ENCODE measurements at regions not wholly inside any gene's neighbourhood (a gene's known extent, or its start where the extent isn't known, plus 50 kb on each side); places are given as distances from the start of the nearest gene placed in this dataset.

DNA sequence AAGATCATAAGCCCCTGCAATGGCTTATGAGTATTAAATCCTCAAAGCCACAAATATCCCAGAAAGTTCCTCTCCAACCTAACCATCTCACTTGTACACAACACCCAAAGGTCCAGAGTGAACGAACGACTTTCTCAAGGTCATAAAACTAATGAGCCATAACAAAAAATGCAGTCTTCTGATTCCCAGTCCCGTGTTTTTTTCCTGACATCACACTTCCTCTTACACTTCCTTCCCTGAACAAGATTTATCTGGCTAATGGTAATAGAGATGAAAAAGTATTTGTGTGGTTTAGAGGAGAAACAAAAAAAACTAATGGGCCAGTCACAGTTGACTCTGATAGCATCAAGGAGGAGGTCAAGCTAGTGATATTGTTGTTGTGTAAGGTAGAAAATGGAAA lies 99.5 kb upstream of the KLHL13 start:
- WGBS, result 22% methylated on average over 3 of the region's 3 CpGs
- Histone ChIP-seq H3K4me3 (ENCODE audit: low read length) (no peak overlapping the region), H3K27me3 (ENCODE audit: control insufficient read depth, insufficient read depth) (no peaks in the 10 kb centered on the region), H3K9me3 (ENCODE audit: control insufficient read depth, low read length) (no peaks in the 10 kb centered on the region), H3K27ac (ENCODE audit: low read length) (no peak overlapping the region), H3K4me1 (ENCODE audit: control insufficient read depth, insufficient read depth, low read length) (no peaks in the 10 kb centered on the region)
- intact Hi-C loops (cut with DNase I), result no loop called here
- ATAC-seq (no peak), DNase-seq (no peak)

DNA sequence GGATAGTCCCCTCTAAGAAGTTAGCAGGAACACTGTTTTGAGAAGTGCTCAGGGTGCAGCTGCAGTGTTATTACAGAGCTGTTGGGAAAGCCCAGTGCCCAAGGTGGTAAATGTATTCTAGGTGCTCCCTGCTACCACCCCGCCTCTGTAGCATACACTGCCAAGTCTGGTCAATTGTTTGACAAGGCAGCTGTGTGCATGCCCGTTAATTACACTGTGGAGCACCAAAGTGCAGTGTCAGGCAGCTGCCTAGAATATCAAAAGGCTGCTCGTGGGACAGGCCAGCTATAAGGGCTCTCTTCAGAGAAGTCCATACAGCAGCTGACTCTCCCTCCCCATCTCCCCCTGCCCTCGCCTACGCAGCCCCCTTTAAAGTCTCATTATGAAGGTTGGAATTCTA lies 99.9 kb upstream of the KLHL13 start:
- DNase-seq (no peak), ATAC-seq (peak in 1 of 2 donors; percentile 31)
- Histone ChIP-seq H3K27ac (ENCODE audit: low read length) (no peak overlapping the region), H3K4me3 (ENCODE audit: low read length) (no peak overlapping the region), H3K27me3 (ENCODE audit: control insufficient read depth, insufficient read depth) (no peaks in the 10 kb centered on the region), H3K9me3 (ENCODE audit: control insufficient read depth, low read length) (no peaks in the 10 kb centered on the region), H3K4me1 (ENCODE audit: control insufficient read depth, insufficient read depth, low read length) (no peaks in the 10 kb centered on the region)
- 58% methylated on average over 5 of the region's 5 CpGs for WGBS
- intact Hi-C loops (cut with DNase I), result no loop called here

DNA sequence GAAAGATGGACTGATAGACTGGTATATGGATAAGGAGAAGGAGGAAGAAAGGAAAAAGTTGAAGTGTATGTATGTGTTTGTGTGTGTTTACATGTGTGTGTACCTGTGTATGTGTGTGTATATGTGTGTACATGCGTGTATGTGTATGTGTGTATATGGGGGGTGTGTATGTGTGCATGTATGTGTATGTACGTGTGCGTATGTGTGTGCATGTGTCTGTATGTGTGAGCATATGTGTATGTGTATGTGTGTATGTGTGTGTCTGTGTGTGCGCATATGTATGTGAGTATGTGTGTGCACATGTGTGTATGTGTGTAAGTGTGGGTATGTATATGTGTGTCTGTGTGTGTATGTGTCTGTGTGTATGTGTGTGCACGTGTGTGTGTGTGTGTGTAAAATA lies 101.5 kb upstream of the KLHL13 start:
- no peak overlapping the region for H3K27ac ChIP-seq (ENCODE audit: low read length)
- H3K4me3 ChIP-seq (ENCODE audit: low read length), result no peak overlapping the region
- H3K4me1 ChIP-seq (ENCODE audit: control insufficient read depth, insufficient read depth, low read length), result no peaks in the 10 kb centered on the region
- H3K27me3 ChIP-seq (ENCODE audit: control insufficient read depth, insufficient read depth), result no peaks in the 10 kb centered on the region
- WGBS, result 88% methylated on average over 5 of the region's 5 CpGs
- ATAC-seq (no peak), DNase-seq (no peak)
- no peaks in the 10 kb centered on the region for H3K9me3 ChIP-seq (ENCODE audit: control insufficient read depth, low read length)
- intact Hi-C loops (cut with DNase I), result no loop called here

DNA sequence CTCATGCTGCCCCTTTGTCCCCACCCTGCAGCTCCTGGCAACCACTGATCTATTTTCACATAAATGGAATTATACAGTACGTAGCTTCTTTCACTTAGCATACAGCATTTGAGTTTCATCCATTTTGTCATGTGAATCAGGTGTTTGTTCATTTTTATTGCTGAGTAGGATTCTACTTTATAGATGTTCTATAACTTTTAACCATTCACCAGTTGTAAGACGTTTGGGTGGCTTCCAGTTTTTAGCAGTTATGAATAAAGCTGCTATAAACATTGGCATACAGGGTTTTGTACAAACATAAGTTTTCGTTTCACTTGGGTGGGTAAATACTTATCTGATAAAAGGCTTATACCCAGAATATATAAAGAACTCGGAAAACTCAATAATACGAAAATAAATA lies 102.3 kb upstream of the KLHL13 start:
- ATAC-seq, result no peak
- Histone ChIP-seq H3K27ac (ENCODE audit: low read length) (no peak overlapping the region), H3K9me3 (ENCODE audit: control insufficient read depth, low read length) (no peaks in the 10 kb centered on the region), H3K27me3 (ENCODE audit: control insufficient read depth, insufficient read depth) (no peaks in the 10 kb centered on the region), H3K4me3 (ENCODE audit: low read length) (no peak overlapping the region), H3K4me1 (ENCODE audit: control insufficient read depth, insufficient read depth, low read length) (no peaks in the 10 kb centered on the region)
- no peak for DNase-seq
- intact Hi-C loops (cut with DNase I), result no loop called here
- WGBS, result 86% methylated on average over 5 of the region's 5 CpGs

DNA sequence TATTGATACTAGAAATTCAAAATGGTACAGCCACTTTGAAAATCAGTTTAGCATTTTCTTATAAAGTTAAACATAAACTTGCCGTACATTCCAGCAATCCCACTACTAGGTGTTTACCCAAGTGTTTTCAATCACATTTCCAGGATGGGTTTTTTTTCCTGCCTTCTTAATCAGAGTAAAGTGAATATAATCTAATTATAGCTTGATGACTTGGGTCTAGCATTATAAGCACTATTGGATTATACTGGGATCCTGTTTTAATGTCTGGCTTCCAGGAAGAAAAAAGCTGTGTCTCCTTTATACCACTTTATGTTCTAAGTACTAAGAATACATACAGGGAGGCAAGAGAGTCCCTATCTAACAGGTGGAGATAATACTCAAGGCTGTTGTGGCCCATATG lies 103.3 kb upstream of the KLHL13 start:
- no peak for DNase-seq
- no peaks in the 10 kb centered on the region for H3K4me1 ChIP-seq (ENCODE audit: control insufficient read depth, insufficient read depth, low read length)
- intact Hi-C loops (cut with DNase I), result no loop called here
- ATAC-seq, result no peak
- no peak overlapping the region for H3K27ac ChIP-seq (ENCODE audit: low read length)
- WGBS, result 98% methylated on average over 1 of the region's 1 CpG
- no peak overlapping the region for H3K4me3 ChIP-seq (ENCODE audit: low read length)
- H3K9me3 ChIP-seq (ENCODE audit: control insufficient read depth, low read length), result no peaks in the 10 kb centered on the region
- H3K27me3 ChIP-seq (ENCODE audit: control insufficient read depth, insufficient read depth), result no peaks in the 10 kb centered on the region

DNA sequence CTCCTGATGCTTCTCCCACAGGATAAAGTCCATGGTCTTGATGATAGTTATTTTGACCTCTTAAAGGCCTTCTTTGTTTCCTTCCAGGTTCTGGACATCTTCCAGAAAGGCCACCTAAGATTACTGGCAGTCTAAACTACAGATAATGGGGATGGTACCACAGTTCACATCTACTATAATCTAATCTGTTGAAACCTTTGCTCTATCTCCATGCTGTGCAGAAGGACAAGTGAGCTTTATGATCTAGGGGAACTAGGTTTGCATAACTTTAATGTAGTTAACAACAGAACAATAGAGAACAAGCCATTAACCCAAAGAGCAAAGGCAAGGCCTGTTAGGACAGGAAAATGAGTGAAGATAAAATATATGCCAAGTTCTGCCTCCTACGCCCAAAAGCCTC lies 103.9 kb upstream of the KLHL13 start:
- no peak overlapping the region for H3K27ac ChIP-seq (ENCODE audit: low read length)
- ATAC-seq, result no peak
- H3K9me3 ChIP-seq (ENCODE audit: control insufficient read depth, low read length), result no peaks in the 10 kb centered on the region
- no peaks in the 10 kb centered on the region for H3K4me1 ChIP-seq (ENCODE audit: control insufficient read depth, insufficient read depth, low read length)
- intact Hi-C loops (cut with DNase I), result no loop called here
- no peaks in the 10 kb centered on the region for H3K27me3 ChIP-seq (ENCODE audit: control insufficient read depth, insufficient read depth)
- no peak for DNase-seq
- H3K4me3 ChIP-seq (ENCODE audit: low read length), result no peak overlapping the region
- 73% methylated on average over 1 of the region's 1 CpG for WGBS

DNA sequence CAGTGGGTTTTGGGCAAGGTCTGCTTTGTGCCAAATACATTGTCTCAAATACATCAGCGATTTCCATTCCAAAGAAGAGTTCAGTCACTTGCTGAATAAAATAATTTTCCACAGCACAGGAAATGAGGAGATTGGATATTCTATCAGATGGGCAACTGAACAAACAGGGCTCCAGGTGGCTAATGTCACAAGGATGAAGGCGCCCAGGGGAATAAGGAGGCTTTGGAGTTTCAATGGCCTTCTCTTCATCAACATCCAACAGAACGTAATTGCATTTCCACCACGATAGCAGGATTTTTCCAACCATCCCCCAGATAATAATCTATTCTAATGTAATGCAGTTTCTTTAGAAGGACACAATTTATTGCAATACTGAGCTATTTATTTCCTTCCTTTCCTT lies 104.7 kb upstream of the KLHL13 start:
- no peak for DNase-seq
- no peak for ATAC-seq
- H3K27me3 ChIP-seq (ENCODE audit: control insufficient read depth, insufficient read depth), result no peaks in the 10 kb centered on the region
- intact Hi-C loops (cut with DNase I), result no loop called here
- 65% methylated on average over 4 of the region's 4 CpGs for WGBS
- H3K9me3 ChIP-seq (ENCODE audit: control insufficient read depth, low read length), result no peaks in the 10 kb centered on the region
- H3K4me1 ChIP-seq (ENCODE audit: control insufficient read depth, insufficient read depth, low read length), result no peaks in the 10 kb centered on the region
- H3K27ac ChIP-seq (ENCODE audit: low read length), result no peak overlapping the region
- H3K4me3 ChIP-seq (ENCODE audit: low read length), result no peak overlapping the region

DNA sequence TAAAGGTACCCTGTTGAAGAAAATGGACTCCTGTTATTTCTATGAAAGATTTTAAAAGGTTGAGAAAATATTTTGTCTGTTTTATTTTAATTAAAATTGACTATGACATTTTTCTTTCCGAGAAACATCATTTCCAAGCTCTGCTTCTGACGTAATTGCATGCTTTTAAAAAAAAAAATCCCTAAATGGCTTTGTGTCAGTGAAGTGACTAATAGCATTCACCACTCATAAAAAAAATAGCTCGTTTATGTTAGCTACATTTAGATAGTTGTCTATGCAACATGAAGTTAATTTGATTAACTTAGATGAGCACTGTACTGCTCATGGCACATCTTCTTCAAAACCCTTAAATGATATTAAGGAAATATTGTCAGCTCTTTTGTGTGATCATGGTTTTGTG lies 105.1 kb upstream of the KLHL13 start:
- intact Hi-C loops (cut with DNase I), result no loop called here
- 36% methylated on average over 3 of the region's 3 CpGs for WGBS
- Histone ChIP-seq H3K27ac (ENCODE audit: low read length) (no peak overlapping the region), H3K9me3 (ENCODE audit: control insufficient read depth, low read length) (no peaks in the 10 kb centered on the region), H3K4me3 (ENCODE audit: low read length) (no peak overlapping the region), H3K27me3 (ENCODE audit: control insufficient read depth, insufficient read depth) (no peaks in the 10 kb centered on the region), H3K4me1 (ENCODE audit: control insufficient read depth, insufficient read depth, low read length) (no peaks in the 10 kb centered on the region)
- no peak for ATAC-seq
- no peak for DNase-seq

DNA sequence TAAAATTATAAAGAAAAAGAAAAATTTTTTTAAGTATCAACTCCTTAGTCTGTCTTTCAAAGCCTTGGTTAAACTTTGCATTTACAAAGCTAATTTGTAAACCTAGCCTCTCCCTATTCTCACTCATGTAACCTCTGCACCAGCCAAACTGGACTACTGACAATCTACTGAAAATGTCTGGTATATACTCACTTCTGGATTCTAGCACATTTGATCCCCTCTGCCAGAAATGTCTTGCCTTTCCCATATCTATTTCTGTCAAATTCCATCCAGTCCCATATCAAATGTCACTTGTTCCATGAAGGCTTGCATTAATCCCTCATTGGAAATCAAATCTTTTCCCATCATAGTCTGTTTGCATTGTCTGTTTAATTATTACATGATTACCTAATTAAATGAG lies 105.8 kb upstream of the KLHL13 start:
- no peaks in the 10 kb centered on the region for H3K27me3 ChIP-seq (ENCODE audit: control insufficient read depth, insufficient read depth)
- no peaks in the 10 kb centered on the region for H3K4me1 ChIP-seq (ENCODE audit: control insufficient read depth, insufficient read depth, low read length)
- no peak overlapping the region for H3K27ac ChIP-seq (ENCODE audit: low read length)
- H3K9me3 ChIP-seq (ENCODE audit: control insufficient read depth, low read length), result no peaks in the 10 kb centered on the region
- intact Hi-C loops (cut with DNase I), result no loop called here
- H3K4me3 ChIP-seq (ENCODE audit: low read length), result no peak overlapping the region
- no peak for DNase-seq
- ATAC-seq, result no peak

DNA sequence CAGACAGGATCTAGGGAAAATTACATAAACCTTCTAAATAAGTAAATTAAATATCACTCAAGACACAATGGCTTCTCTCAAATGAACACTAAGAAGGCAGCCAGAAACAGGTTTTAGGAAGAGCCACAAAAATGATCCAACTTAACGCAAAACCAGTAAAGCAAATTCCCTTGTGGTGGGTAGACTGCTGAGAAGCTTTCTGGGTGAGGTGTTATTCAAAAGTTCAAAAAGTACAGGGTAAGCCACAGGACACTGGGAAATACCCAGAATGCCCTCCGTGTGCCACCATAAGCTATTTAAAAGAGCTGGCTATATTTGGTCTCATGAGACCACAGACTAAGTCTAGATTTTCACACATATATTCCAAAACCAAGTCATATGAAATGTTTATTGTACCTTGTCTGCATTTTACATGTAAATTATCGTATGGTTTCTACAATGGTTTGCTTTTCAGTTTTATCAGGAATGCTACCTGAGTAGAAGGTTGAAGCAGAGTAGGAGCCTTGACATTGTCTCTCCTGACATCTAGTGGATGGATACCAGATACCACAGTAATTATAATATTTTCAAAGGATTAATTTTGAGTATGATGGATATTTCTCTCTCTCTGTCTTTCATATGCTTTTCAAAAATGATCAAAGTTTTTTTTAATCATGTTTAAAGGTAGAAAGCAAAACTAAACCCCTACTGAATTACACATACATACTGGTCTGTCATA lies 109.3 kb upstream of the KLHL13 start:
- Histone ChIP-seq H3K27me3 (ENCODE audit: control insufficient read depth, insufficient read depth) (no peaks in the 10 kb centered on the region), H3K4me3 (ENCODE audit: low read length) (no peak overlapping the region), H3K9me3 (ENCODE audit: control insufficient read depth, low read length) (no peaks in the 10 kb centered on the region), H3K4me1 (ENCODE audit: control insufficient read depth, insufficient read depth, low read length) (no peaks in the 10 kb centered on the region), H3K27ac (ENCODE audit: low read length) (no peak overlapping the region)
- intact Hi-C loops (cut with DNase I), result no loop called here
- ATAC-seq (no peak), DNase-seq (no peak)
- 48% methylated on average over 3 of the region's 3 CpGs for WGBS

DNA sequence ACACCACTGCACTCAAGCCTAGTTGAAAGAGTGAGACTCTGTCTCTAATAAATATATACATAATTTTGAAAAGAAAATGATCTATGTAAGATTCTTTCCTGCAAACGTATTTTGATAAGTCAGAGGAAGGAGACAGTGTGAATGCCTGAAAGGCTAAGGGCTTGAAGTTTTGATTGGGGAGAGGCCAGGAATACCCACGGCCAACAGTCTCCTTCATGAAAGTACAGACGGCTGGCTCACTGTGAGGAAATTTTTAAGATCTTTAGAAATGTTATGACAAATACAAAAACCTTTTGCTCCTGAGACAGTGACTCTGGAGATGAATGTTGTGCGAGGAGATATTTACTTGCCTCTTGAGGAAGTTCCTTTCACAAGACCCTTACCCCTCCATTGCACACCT lies 111.4 kb upstream of the KLHL13 start:
- H3K4me3 ChIP-seq (ENCODE audit: low read length), result no peak overlapping the region
- no peaks in the 10 kb centered on the region for H3K9me3 ChIP-seq (ENCODE audit: control insufficient read depth, low read length)
- ATAC-seq (no peak), DNase-seq (no peak)
- H3K27me3 ChIP-seq (ENCODE audit: control insufficient read depth, insufficient read depth), result no peaks in the 10 kb centered on the region
- no peak overlapping the region for H3K27ac ChIP-seq (ENCODE audit: low read length)
- intact Hi-C loops (cut with DNase I), result no loop called here
- H3K4me1 ChIP-seq (ENCODE audit: control insufficient read depth, insufficient read depth, low read length), result no peaks in the 10 kb centered on the region
- WGBS, result 47% methylated on average over 4 of the region's 4 CpGs

DNA sequence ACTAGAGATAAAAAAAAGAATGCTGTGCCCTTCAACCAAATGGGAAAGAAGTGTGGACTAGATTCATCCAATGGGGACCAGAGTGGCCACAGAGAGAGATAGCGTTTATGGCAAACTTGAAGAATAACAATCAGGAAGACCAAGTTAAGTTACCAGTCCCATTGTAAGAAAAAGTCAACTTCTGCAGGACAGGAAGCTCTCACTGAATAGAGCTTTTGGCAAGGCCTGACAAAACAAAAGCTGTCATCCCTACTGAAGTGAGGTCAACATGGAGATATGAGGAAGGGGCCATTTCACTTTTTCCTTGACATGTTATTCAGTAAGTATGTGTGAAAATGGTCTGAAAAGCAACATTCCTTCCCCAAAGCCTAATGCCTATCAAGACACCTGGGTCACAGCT lies 111.8 kb upstream of the KLHL13 start:
- no peak overlapping the region for H3K4me3 ChIP-seq (ENCODE audit: low read length)
- H3K4me1 ChIP-seq (ENCODE audit: control insufficient read depth, insufficient read depth, low read length), result no peaks in the 10 kb centered on the region
- WGBS, result 72% methylated on average over 1 of the region's 1 CpG
- no peak overlapping the region for H3K27ac ChIP-seq (ENCODE audit: low read length)
- DNase-seq (no peak), ATAC-seq (no peak)
- no peaks in the 10 kb centered on the region for H3K27me3 ChIP-seq (ENCODE audit: control insufficient read depth, insufficient read depth)
- intact Hi-C loops (cut with DNase I), result no loop called here
- no peaks in the 10 kb centered on the region for H3K9me3 ChIP-seq (ENCODE audit: control insufficient read depth, low read length)
